DMS 273 (cell line): ENCODE measurements at regions not wholly inside any gene's neighbourhood (a gene's known extent, or its start where the extent isn't known, plus 50 kb on each side); places are given as distances from the start of the nearest gene placed in this dataset.

Source experiments
- DNase-seq: peaks from one replicate; lab custom pipeline; 2025; ENCODE audit not compliant: unreplicated experiment; lab: John Stamatoyannopoulos, UW

- DNase-seq, result no peak
Observed at GRCh38 chr3:74357881-74358280, 256.6 kb downstream of the CNTN3 start.

- DNase-seq, result no peak
Observed at GRCh38 chr3:74353039-74353438, 261.4 kb downstream of the CNTN3 start.

GRCh38 chr3:74352166-74352565 is 262.3 kb downstream of the CNTN3 start:
- DNase-seq, result no peak

GRCh38 chr3:74351213-74351612 is 263.2 kb downstream of the CNTN3 start:
- no peak for DNase-seq

GRCh38 chr3:74349015-74349414 is 265.4 kb downstream of the CNTN3 start:
- DNase-seq, result no peak

- no peak for DNase-seq
Observed at GRCh38 chr3:74347563-74348268, 266.7 kb downstream of the CNTN3 start.

- no peak for DNase-seq
Observed at GRCh38 chr3:74346896-74347295, 267.6 kb downstream of the CNTN3 start.

GRCh38 chr3:74345701-74346100 is 268.8 kb downstream of the CNTN3 start:
- DNase-seq, result no peak

- no peak for DNase-seq
Observed at GRCh38 chr3:74344865-74345440, 269.5 kb downstream of the CNTN3 start.

- DNase-seq, result no peak
Observed at GRCh38 chr3:74343391-74343790, 271.1 kb downstream of the CNTN3 start.

- no peak for DNase-seq
Observed at GRCh38 chr3:74338998-74339397, 275.5 kb downstream of the CNTN3 start.

- DNase-seq, result no peak
Observed at GRCh38 chr3:74332165-74332564, 282.3 kb downstream of the CNTN3 start.

- DNase-seq, result no peak
Observed at GRCh38 chr3:74331711-74332110, 282.7 kb downstream of the CNTN3 start.

- no peak for DNase-seq
Observed at GRCh38 chr3:74329096-74329495, 285.4 kb downstream of the CNTN3 start.

- no peak for DNase-seq
Observed at GRCh38 chr3:74328435-74328834, 286.0 kb downstream of the CNTN3 start.

GRCh38 chr3:74315291-74315690 is 299.2 kb downstream of the CNTN3 start:
- no peak for DNase-seq

GRCh38 chr3:74314696-74315095 is 299.8 kb downstream of the CNTN3 start:
- no peak for DNase-seq

GRCh38 chr3:74309716-74310115 is 304.7 kb downstream of the CNTN3 start:
- no peak for DNase-seq

- DNase-seq, result no peak
Observed at GRCh38 chr3:74304424-74304823, 310.0 kb downstream of the CNTN3 start.

- DNase-seq, result no peak
Observed at GRCh38 chr3:74303711-74304110, 310.7 kb downstream of the CNTN3 start.

GRCh38 chr3:74302969-74303368 is 311.5 kb downstream of the CNTN3 start:
- no peak for DNase-seq

GRCh38 chr3:74302281-74302680 is 312.2 kb downstream of the CNTN3 start:
- no peak for DNase-seq

- DNase-seq, result no peak
Observed at GRCh38 chr3:74301056-74301455, 313.4 kb downstream of the CNTN3 start.
